ENCODE measurements at regions not wholly inside any gene's neighbourhood (a gene's known extent, or its start where the extent isn't known, plus 50 kb on each side); places are given as distances from the start of the nearest gene placed in this dataset.

DNA sequence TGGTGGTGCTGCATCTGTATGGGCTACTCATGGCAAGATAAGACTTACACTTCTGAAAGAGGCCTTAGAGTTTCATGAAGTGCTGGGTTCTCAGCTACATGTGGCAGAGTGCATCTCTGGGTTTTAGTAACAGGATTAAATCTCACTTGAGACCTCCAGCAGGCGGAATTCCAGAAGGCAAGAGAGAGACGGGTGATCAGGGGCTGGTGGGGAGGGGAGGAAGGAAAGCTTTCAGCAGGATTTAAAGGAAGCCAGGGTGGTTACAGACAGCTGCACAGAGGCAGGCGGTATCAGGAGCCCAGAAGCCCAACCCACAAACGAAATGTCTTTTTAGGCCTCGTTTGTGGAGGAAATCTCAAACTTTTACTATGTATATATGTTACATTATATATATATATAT, 56.2 kb upstream of the CD82 start:
- no peaks in the 10 kb centered on the region; the same call in 1 of the 2 replicates for H3K27me3 ChIP-seq (ENCODE audit: control insufficient read depth, low read length)
- H3K4me1 ChIP-seq (ENCODE audit: control insufficient read depth, low read length) = no peaks in the 10 kb centered on the region
- no peaks in the 10 kb centered on the region for H3K79me2 ChIP-seq (ENCODE audit: control insufficient read depth, low read length)
- no peak overlapping the region for H3K4me3 ChIP-seq (ENCODE audit: low read length)
- no peak overlapping the region for H3K27ac ChIP-seq (ENCODE audit: low read depth, low read length)
- no peaks in the 10 kb centered on the region for H3K9me2 ChIP-seq (replicated peaks; ENCODE audit: control insufficient read depth, low read length)
- H3F3A ChIP-seq (ENCODE audit: control insufficient read depth, insufficient read depth) = no peaks in the 10 kb centered on the region
- no peak overlapping the region for H3K4me2 ChIP-seq (ENCODE audit: low read length)
- TF ChIP-seq EZH2phosphoT487 (IDR thresholded peaks at IDR 0.05; ENCODE audit: borderline replicate concordance, low read length) = no peak
- TF ChIP-seq, protein P1, sequence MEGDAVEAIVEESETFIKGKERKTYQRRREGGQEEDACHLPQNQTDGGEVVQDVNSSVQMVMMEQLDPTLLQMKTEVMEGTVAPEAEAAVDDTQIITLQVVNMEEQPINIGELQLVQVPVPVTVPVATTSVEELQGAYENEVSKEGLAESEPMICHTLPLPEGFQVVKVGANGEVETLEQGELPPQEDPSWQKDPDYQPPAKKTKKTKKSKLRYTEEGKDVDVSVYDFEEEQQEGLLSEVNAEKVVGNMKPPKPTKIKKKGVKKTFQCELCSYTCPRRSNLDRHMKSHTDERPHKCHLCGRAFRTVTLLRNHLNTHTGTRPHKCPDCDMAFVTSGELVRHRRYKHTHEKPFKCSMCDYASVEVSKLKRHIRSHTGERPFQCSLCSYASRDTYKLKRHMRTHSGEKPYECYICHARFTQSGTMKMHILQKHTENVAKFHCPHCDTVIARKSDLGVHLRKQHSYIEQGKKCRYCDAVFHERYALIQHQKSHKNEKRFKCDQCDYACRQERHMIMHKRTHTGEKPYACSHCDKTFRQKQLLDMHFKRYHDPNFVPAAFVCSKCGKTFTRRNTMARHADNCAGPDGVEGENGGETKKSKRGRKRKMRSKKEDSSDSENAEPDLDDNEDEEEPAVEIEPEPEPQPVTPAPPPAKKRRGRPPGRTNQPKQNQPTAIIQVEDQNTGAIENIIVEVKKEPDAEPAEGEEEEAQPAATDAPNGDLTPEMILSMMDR (IDR thresholded peaks at IDR 0.05; ENCODE audit: low read depth, low read length, poor library complexity, severe bottlenecking) = no peak
- no peaks in the 10 kb centered on the region for H3K9me3 ChIP-seq (ENCODE audit: control insufficient read depth, insufficient read depth, low read length)
- no peaks in the 10 kb centered on the region for H4K20me1 ChIP-seq (ENCODE audit: control insufficient read depth, insufficient read depth, low read depth, low read length)
- H3K36me3 ChIP-seq (ENCODE audit: control insufficient read depth, low read length) = no peaks in the 10 kb centered on the region

DNA sequence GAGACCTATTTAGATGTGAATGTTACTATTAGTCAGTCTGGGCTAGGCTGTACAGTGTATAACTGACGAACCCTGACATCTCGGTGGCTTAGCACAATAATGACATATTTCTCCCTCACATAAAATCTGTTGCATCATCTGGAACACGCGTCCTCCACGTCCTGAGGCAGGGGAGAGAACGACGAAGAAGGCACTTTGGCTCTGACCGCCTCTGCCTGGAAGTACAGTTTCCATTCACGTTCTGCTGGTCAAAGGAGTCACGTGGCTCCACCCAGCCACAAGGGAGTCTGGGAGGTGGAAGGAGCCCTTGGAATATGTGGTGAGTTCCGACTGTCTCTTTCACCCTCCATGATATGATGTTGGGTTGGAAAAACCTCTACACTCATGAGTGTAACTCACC, 55.1 kb upstream of the CD82 start:
- TF ChIP-seq, protein P1 (IDR thresholded peaks at IDR 0.05; ENCODE audit: low read depth, low read length, poor library complexity, severe bottlenecking) = no peak
- TF ChIP-seq EZH2phosphoT487 (IDR thresholded peaks at IDR 0.05; ENCODE audit: borderline replicate concordance, low read length) = no peak

DNA sequence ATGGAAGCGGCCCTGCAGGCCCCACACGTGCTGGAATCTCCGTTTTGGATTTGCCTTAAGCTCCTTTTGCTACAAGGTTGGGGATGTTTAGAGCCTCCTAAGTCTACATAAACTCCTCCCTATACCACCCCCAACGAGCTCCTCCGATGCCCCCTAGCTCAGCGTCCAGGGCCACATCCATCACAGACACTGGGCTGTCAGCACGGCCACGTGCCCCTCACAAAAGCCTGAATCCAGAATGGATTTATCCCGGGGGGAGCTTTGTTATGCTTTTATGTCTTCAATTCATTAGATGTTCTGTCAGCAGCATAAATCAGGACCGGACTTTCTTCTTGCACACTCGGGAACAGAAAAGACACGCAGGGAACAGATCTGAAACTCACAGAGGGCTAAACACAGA, 52.6 kb upstream of the CD82 start:
- Histone ChIP-seq H3K4me1 (ENCODE audit: control insufficient read depth, low read length) (no peaks in the 10 kb centered on the region), H3F3A (ENCODE audit: control insufficient read depth, insufficient read depth) (no peaks in the 10 kb centered on the region), H3K4me2 (ENCODE audit: low read length) (no peak overlapping the region), H3K36me3 (ENCODE audit: control insufficient read depth, low read length) (no peaks in the 10 kb centered on the region), H3K27me3 (ENCODE audit: control insufficient read depth, low read length) (peaks cover 4% of the 10 kb centered on the region; the same call in 1 of the 2 replicates), H4K20me1 (ENCODE audit: control insufficient read depth, insufficient read depth, low read depth, low read length) (no peaks in the 10 kb centered on the region), H3K9me2 (replicated peaks; ENCODE audit: control insufficient read depth, low read length) (no peaks in the 10 kb centered on the region), H3K4me3 (ENCODE audit: low read length) (no peak overlapping the region), H3K27ac (ENCODE audit: low read depth, low read length) (no peak overlapping the region), H3K9me3 (ENCODE audit: control insufficient read depth, insufficient read depth, low read length) (no peaks in the 10 kb centered on the region), H3K79me2 (ENCODE audit: control insufficient read depth, low read length) (no peaks in the 10 kb centered on the region)
- no peak for TF ChIP-seq EZH2phosphoT487 (IDR thresholded peaks at IDR 0.05; ENCODE audit: borderline replicate concordance, low read length)
- TF ChIP-seq, protein P1 (IDR thresholded peaks at IDR 0.05; ENCODE audit: low read depth, low read length, poor library complexity, severe bottlenecking) = no peak

More for the DNA sequence above, 55.1 kb upstream of the CD82 start:
- no peaks in the 10 kb centered on the region for H3K9me3 ChIP-seq (ENCODE audit: control insufficient read depth, insufficient read depth, low read length)
- H3K27me3 ChIP-seq (ENCODE audit: control insufficient read depth, low read length) = peaks cover under 1% of the 10 kb centered on the region; the same call in 1 of the 2 replicates
- H4K20me1 ChIP-seq (ENCODE audit: control insufficient read depth, insufficient read depth, low read depth, low read length) = no peaks in the 10 kb centered on the region
- H3F3A ChIP-seq (ENCODE audit: control insufficient read depth, insufficient read depth) = no peaks in the 10 kb centered on the region
- H3K9me2 ChIP-seq (replicated peaks; ENCODE audit: control insufficient read depth, low read length) = no peaks in the 10 kb centered on the region
- H3K79me2 ChIP-seq (ENCODE audit: control insufficient read depth, low read length) = no peaks in the 10 kb centered on the region
- H3K4me2 ChIP-seq (ENCODE audit: low read length) = no peak overlapping the region
- H3K36me3 ChIP-seq (ENCODE audit: control insufficient read depth, low read length) = no peaks in the 10 kb centered on the region
- H3K4me3 ChIP-seq (ENCODE audit: low read length) = no peak overlapping the region
- no peaks in the 10 kb centered on the region for H3K4me1 ChIP-seq (ENCODE audit: control insufficient read depth, low read length)
- H3K27ac ChIP-seq (ENCODE audit: low read depth, low read length) = no peak overlapping the region
